Left ventricle myocardium inferior (tissue), 1 donor: ENCODE measurements at regions not wholly inside any gene's neighbourhood (a gene's known extent, or its start where the extent isn't known, plus 50 kb on each side); places are given as distances from the start of the nearest gene placed in this dataset.
A peak's percentile ranks its signal among the peaks of the same experiment; 100 is the strongest.

Experiments
- DNase-seq: peaks from one replicate; pipeline ENCODE4 v3.0.0-alpha.2; 2020
- H3K27ac ChIP-seq: fragments of 200-600 bp; replicated peaks from 2 replicates; pipeline ENCODE4 v1.8.0; 2021
- H3K27me3 ChIP-seq: fragments of 200-600 bp; 2 replicates; pipeline ENCODE4 v1.8.0; 2021; ENCODE audit warnings: low read depth
- H3K36me3 ChIP-seq: fragments of 200-600 bp; 2 replicates; pipeline ENCODE4 v1.8.0; 2021
- H3K4me1 ChIP-seq: fragments of 200-600 bp; 2 replicates; pipeline ENCODE4 v1.8.0; 2021
- H3K4me3 ChIP-seq: fragments of 200-600 bp; 2 replicates; pipeline ENCODE4 v1.8.0; 2021; ENCODE audit warnings: mild to moderate bottlenecking, moderate library complexity
- H3K9me3 ChIP-seq: fragments of 200-600 bp; replicated peaks from 2 replicates; pipeline ENCODE4 v1.8.0; 2021
- intact Hi-C: fragments of 100-400 bp; cut with micrococcal nuclease; formaldehyde crosslinking; loops from one replicate; pipeline ENCODE4 v1.11.0; 2022
- TF ChIP-seq, protein P1 (sequence below): fragments of 200-600 bp; IDR thresholded peaks from 2 replicates; pipeline ENCODE4 v1.8.0; 2021; ENCODE audit warnings: antibody characterized with exemption, mild to moderate bottlenecking, borderline replicate concordance
- donor health status: DM: no; HTN: yes; CAD: no; lungs with severe emphysema.

DNA sequence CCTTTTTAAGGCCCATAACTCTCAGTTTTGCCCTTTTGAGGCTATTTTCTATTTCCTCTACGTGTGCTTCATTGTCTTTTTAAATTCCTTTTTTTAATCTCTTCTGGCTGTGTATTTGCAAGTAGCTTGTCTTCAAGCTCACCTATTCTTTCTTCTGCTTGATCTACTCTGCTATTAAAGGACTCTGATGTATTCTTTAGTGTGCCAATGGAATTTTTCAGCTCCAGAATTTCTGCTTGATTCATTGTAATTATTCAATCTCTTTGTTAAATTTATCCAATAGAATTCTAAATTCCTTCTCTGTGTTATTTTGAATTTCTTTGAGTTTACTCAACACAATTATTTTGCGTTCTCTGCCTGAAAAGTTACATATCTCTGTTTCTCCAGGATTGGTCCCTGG, 178.7 kb downstream of the FAM170A start:
- intact Hi-C loops: no loop called here
- H3K36me3 ChIP-seq: no peaks in the 10 kb centered on the region
- DNase-seq: no peak
- H3K27ac ChIP-seq: no peak overlapping the region
- H3K4me1 ChIP-seq: peaks cover 19% of the 10 kb centered on the region
- peaks cover 38% of the 10 kb centered on the region for H3K9me3 ChIP-seq
- no peaks in the 10 kb centered on the region for H3K27me3 ChIP-seq
- no peak overlapping the region for H3K4me3 ChIP-seq
- TF ChIP-seq, protein P1, sequence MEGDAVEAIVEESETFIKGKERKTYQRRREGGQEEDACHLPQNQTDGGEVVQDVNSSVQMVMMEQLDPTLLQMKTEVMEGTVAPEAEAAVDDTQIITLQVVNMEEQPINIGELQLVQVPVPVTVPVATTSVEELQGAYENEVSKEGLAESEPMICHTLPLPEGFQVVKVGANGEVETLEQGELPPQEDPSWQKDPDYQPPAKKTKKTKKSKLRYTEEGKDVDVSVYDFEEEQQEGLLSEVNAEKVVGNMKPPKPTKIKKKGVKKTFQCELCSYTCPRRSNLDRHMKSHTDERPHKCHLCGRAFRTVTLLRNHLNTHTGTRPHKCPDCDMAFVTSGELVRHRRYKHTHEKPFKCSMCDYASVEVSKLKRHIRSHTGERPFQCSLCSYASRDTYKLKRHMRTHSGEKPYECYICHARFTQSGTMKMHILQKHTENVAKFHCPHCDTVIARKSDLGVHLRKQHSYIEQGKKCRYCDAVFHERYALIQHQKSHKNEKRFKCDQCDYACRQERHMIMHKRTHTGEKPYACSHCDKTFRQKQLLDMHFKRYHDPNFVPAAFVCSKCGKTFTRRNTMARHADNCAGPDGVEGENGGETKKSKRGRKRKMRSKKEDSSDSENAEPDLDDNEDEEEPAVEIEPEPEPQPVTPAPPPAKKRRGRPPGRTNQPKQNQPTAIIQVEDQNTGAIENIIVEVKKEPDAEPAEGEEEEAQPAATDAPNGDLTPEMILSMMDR: no peak

DNA sequence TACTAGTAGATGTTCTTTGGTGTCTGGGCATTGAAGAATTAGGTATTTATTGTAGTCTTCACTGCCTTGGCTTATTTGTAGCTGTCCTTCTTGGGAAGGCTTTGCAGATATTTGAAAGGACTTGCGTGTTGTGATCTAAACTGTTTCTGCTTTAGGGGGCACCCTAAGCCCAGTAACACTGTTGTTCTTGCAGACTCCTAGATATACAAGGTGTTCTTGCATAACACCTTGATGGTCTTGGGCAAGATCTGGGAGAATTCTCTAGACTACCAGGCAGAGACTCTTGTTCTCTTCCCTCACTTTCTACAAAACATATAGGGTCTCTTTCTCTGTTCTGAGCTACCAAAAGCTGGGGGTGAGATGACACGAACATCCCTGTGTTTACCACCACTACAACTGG, 179.1 kb downstream of the FAM170A start:
- intact Hi-C loops: no loop called here
- peaks cover 19% of the 10 kb centered on the region for H3K4me1 ChIP-seq
- H3K27me3 ChIP-seq: no peaks in the 10 kb centered on the region
- H3K9me3 ChIP-seq: peaks cover 38% of the 10 kb centered on the region
- no peaks in the 10 kb centered on the region for H3K36me3 ChIP-seq
- TF ChIP-seq, protein P1: no peak
- H3K4me3 ChIP-seq: no peak overlapping the region
- no peak overlapping the region for H3K27ac ChIP-seq
- no peak for DNase-seq

DNA sequence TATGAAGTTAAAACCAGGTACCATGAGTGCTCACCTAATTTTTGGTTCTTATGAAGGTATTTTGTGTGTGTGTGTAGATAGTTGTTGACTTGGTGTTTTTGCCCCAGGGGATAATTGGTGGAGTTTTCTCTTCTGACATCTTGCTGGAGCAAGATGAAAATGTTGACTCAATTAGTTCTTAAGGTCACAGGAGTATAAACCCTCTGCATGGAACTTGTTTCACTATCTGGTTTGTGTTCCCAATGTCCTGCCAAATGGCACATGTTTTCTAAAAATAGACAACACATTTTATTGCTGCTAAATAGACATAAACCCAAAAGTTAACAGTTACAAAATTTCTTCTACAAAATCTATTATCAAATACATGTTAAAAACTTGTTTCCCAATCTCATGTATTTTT, 180.9 kb downstream of the FAM170A start:
- peak overlapping the region; percentile 52 for H3K27ac ChIP-seq

DNA sequence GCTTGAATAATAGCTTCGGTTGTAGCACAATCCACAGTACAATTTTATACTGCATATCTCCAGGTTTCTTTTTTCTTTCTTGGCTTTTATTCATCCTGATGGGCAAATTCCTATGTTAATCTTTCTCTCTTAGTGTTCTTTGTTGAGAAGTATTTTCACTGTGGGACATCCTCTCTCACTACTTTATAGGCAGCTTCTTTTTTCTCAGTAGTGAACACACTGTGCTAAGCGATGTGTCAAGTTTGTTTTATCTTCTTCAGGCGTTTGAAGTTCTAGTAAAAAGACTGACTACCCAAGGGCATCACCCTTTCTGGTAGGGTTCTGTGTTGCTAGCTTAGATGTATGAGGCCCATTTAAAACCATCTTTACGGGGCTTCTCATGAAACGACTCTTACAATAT, 182.1 kb downstream of the FAM170A start:
- Histone ChIP-seq H3K9me3 (peaks cover 29% of the 10 kb centered on the region), H3K36me3 (no peaks in the 10 kb centered on the region), H3K27ac (no peak overlapping the region), H3K27me3 (no peaks in the 10 kb centered on the region), H3K4me1 (peaks cover 19% of the 10 kb centered on the region), H3K4me3 (no peak overlapping the region)
- no peak for DNase-seq
- TF ChIP-seq, protein P1: no peak
- intact Hi-C loops: no loop called here

More for the DNA sequence above, 180.9 kb downstream of the FAM170A start:
- TF ChIP-seq, protein P1: no peak
- Histone ChIP-seq H3K9me3 (peaks cover 38% of the 10 kb centered on the region), H3K4me1 (peaks cover 19% of the 10 kb centered on the region), H3K27me3 (no peaks in the 10 kb centered on the region), H3K4me3 (no peak overlapping the region), H3K36me3 (no peaks in the 10 kb centered on the region)
- intact Hi-C loops: no loop called here
- no peak for DNase-seq

DNA sequence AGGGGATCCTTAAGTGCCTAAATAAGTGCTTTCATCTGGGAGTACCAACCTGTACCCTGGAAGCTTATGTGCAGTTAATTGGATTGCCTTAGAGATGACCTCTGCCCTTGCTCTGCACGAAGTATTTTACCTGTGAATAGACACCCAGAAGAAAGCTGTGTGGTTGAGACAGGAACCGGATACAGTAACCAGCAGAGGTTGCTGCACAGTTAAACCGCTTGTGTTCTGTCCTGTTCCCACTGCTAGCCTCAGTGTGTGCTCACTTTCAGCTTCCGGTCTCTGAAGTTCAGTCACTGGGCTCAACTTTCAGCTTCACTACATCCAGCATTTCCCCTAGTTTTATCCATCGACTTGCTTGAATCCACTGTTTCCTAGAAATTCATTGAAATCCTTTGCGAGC, 185.3 kb downstream of the FAM170A start:
- TF ChIP-seq, protein P1: no peak
- DNase-seq: no peak
- Histone ChIP-seq H3K27me3 (no peaks in the 10 kb centered on the region), H3K4me1 (peaks cover 17% of the 10 kb centered on the region), H3K27ac (no peak overlapping the region), H3K36me3 (no peaks in the 10 kb centered on the region), H3K9me3 (no peaks in the 10 kb centered on the region), H3K4me3 (no peak overlapping the region)
- intact Hi-C loops: no loop called here

DNA sequence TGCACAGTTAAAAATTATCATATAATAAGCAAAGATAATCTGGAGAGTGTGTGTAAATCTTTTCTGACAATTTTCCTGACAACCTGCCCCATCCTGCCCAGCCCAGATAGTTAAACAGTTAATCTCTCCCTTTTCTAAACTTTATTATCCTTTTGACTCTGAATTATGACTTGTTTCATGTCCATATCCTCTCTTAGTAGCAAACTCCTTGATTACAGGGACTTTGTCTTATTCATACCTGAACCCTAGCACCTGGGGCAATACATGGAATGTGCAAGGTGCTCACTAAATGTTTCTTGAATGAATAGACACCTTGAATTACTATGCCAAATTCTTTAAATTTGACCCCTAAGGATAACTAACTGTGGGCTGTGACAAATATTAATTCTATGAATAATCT, 186.7 kb downstream of the FAM170A start:
- intact Hi-C loops: no loop called here
- H3K27me3 ChIP-seq: no peaks in the 10 kb centered on the region
- H3K4me3 ChIP-seq: no peak overlapping the region
- TF ChIP-seq, protein P1: no peak
- no peaks in the 10 kb centered on the region for H3K9me3 ChIP-seq
- H3K27ac ChIP-seq: no peak overlapping the region
- peaks cover 5% of the 10 kb centered on the region for H3K4me1 ChIP-seq
- DNase-seq: no peak
- H3K36me3 ChIP-seq: no peaks in the 10 kb centered on the region
